ENCODE measurements at regions not wholly inside any gene's neighbourhood (a gene's known extent, or its start where the extent isn't known, plus 50 kb on each side); places are given as distances from the start of the nearest gene placed in this dataset.

DNA sequence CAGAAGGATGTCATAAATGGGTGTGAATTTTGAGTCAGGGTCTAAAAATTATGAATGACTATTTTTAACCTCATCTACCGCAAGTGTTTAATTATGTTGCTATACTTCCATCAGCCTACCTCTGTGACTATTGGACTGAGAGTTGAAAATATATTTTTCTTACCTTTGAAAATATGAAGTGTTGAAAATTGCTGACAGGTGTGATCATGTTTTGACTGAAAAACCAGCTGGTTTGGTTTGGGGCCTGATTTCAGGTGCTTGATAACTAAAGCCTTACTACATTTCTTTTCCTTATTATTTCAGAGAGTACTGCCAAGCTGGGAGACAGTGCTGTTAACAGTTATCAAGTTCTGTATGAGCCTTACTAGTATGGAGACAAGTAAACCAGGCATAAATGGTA is 107.2 kb upstream of the DUSP10 start:
- Histone ChIP-seq H3K27ac (no peak overlapping the region), H3K27me3 (no peaks in the 10 kb centered on the region), H3K4me1 (ENCODE audit: control insufficient read depth in 1 of 2, insufficient read depth in 1 of 2, low read depth in 1 of 2, low read length in 1 of 2) (no peaks in the 10 kb centered on the region), H3K9me3 (no peaks in the 10 kb centered on the region), H3K36me3 (no peaks in the 10 kb centered on the region), H3K4me3 (ENCODE audit: low read depth in 1 of 2, low read length in 1 of 2) (no peak overlapping the region)
- TF ChIP-seq CTCF (IDR thresholded peaks at IDR 0.05): no peak

DNA sequence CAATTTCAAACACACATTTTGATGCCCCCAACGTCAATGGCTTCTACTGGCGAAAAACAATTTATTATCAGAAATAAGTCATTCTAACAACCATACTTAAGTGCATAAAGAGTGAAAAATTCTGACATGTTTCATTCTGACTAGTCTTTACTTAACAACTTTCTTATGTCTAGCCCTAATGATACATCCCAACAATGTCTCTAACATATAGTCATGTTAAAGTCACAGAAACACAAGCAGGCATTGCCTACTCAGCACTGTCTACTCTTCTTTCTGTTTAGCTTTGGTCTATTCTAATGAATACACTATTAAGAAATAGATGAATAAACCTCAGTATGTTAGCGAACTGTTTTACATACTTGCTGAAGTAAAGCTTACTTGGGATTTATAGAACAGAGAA is 105.8 kb upstream of the DUSP10 start:
- Histone ChIP-seq H3K36me3 (no peaks in the 10 kb centered on the region), H3K4me3 (ENCODE audit: low read depth in 1 of 2, low read length in 1 of 2) (no peak overlapping the region), H3K4me1 (ENCODE audit: control insufficient read depth in 1 of 2, insufficient read depth in 1 of 2, low read depth in 1 of 2, low read length in 1 of 2) (no peaks in the 10 kb centered on the region), H3K27ac (no peak overlapping the region), H3K9me3 (no peaks in the 10 kb centered on the region), H3K27me3 (no peaks in the 10 kb centered on the region)
- no peak for TF ChIP-seq CTCF (IDR thresholded peaks at IDR 0.05)

DNA sequence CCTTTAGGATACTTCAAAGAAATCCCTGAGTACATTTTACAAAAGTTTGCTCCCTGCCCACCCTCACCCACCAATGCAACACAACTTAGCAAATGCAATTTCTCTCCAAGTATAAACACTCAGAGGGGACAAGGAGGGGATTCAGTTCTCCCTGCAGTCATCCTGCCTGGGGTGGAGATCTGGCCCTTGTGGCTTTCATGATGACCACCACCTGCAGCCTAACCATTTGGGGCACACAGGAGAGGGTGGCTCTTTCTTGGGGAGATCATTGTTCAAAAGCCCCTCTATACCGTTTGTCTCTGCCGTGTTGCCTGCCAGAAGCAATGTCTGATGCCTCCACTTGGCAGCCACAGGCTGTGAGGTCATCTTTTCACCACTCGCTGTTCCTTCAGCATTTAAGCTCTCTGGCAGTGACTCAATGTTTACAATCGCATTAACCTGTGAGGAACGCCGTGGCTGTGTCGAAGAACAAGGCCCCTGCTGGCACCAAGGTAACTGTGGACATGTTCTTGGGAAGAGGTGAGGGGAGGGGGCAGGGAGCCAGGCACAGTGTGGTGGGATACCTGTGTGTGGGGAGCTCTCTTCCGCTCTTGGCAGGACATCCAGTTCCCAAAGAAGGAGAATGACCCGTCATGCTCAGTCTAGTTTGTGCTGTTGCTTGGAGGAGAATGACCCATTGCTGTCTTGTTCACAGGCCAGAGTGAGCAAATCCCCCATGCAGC is 103.9 kb upstream of the DUSP10 start:
- Histone ChIP-seq H3K4me3 (ENCODE audit: low read depth in 1 of 2, low read length in 1 of 2) (no peak overlapping the region), H3K27ac (no peak overlapping the region), H3K27me3 (no peaks in the 10 kb centered on the region), H3K9me3 (no peaks in the 10 kb centered on the region), H3K4me1 (ENCODE audit: control insufficient read depth in 1 of 2, insufficient read depth in 1 of 2, low read depth in 1 of 2, low read length in 1 of 2) (peaks cover 6 to 9% of the 10 kb centered on the region in 2 experiments), H3K36me3 (no peaks in the 10 kb centered on the region)
- TF ChIP-seq CTCF (IDR thresholded peaks at IDR 0.05): no peak

GRCh38 chr1:221841983-221842335 is 100.1 kb upstream of the DUSP10 start:
- H3K4me3 ChIP-seq (ENCODE audit: low read depth in 1 of 2, low read length in 1 of 2): no peak overlapping the region
- H3K27me3 ChIP-seq: peaks cover 9% of the 10 kb centered on the region
- H3K9me3 ChIP-seq: no peaks in the 10 kb centered on the region
- TF ChIP-seq CTCF (IDR thresholded peaks at IDR 0.05): no peak
- H3K4me1 ChIP-seq (ENCODE audit: control insufficient read depth in 1 of 2, insufficient read depth in 1 of 2, low read depth in 1 of 2, low read length in 1 of 2): peaks cover 6 to 10% of the 10 kb centered on the region in 2 experiments
- no peaks in the 10 kb centered on the region for H3K36me3 ChIP-seq
- no peak overlapping the region for H3K27ac ChIP-seq

GRCh38 chr1:221841251-221841982 is 99.5 kb upstream of the DUSP10 start:
- no peaks in the 10 kb centered on the region for H3K9me3 ChIP-seq
- TF ChIP-seq CTCF (IDR thresholded peaks at IDR 0.05): no peak
- no peaks in the 10 kb centered on the region for H3K36me3 ChIP-seq
- peaks cover 6 to 10% of the 10 kb centered on the region in 2 experiments for H3K4me1 ChIP-seq (ENCODE audit: control insufficient read depth in 1 of 2, insufficient read depth in 1 of 2, low read depth in 1 of 2, low read length in 1 of 2)
- H3K27ac ChIP-seq: no peak overlapping the region
- no peak overlapping the region for H3K4me3 ChIP-seq (ENCODE audit: low read depth in 1 of 2, low read length in 1 of 2)
- peaks cover 9% of the 10 kb centered on the region for H3K27me3 ChIP-seq

Data from neutrophil (primary cell).